Mucosa of descending colon (tissue), 3 donors: ENCODE measurements at regions not wholly inside any gene's neighbourhood (a gene's known extent, or its start where the extent isn't known, plus 50 kb on each side); places are given as distances from the start of the nearest gene placed in this dataset.

Experiments
- ATAC-seq: fragments of 200-7000 bp; cut with Tn5 transposase; one replicate; pipeline ENCODE4 v1.9.1; 2020; ENCODE audit warnings: mild to moderate bottlenecking, moderate library complexity
- DNase-seq, 3 donors: peaks; one replicate each; pipeline ENCODE4 v3.0.0-alpha.2; 2020
- H3K36me3 ChIP-seq: fragments of 200-600 bp; one replicate; pipeline ENCODE4 v1.8.0; 2021; ENCODE audit warnings: low read depth, mild to moderate bottlenecking
- H3K4me1 ChIP-seq: fragments of 200-600 bp; one replicate; pipeline ENCODE4 v1.8.0; 2021; ENCODE audit warnings: low read depth, mild to moderate bottlenecking
- H3K4me3 ChIP-seq: fragments of 200-600 bp; one replicate; pipeline ENCODE4 v1.8.0; 2021; ENCODE audit warnings: mild to moderate bottlenecking
- H3K9me3 ChIP-seq: fragments of 200-600 bp; one replicate; pipeline ENCODE4 v1.8.0; 2021; ENCODE audit warnings: mild to moderate bottlenecking
- intact Hi-C, 2 donors: fragments of 100-400 bp; cut with DNase I in 1 of 2; cut with micrococcal nuclease in 1 of 2; formaldehyde crosslinking; loops; one replicate each; pipeline versions ENCODE4 v1.11.0 to v1.11.1; 2022; cut with DNase I, micrococcal nuclease
- TF ChIP-seq, protein P1 (sequence below): fragments of 200-600 bp; IDR thresholded peaks from one replicate; pipeline ENCODE4 v1.8.0; 2022; ENCODE audit warnings: antibody characterized with exemption, mild to moderate bottlenecking
- donor health status: DM: no; HTN: no; CAD: no; lungs with moderate emphysema.
- donor health status: DM: no; HTN: no; CAD: no.
- donor health status: DM: no; HTN: yes; CAD: no.

DNA sequence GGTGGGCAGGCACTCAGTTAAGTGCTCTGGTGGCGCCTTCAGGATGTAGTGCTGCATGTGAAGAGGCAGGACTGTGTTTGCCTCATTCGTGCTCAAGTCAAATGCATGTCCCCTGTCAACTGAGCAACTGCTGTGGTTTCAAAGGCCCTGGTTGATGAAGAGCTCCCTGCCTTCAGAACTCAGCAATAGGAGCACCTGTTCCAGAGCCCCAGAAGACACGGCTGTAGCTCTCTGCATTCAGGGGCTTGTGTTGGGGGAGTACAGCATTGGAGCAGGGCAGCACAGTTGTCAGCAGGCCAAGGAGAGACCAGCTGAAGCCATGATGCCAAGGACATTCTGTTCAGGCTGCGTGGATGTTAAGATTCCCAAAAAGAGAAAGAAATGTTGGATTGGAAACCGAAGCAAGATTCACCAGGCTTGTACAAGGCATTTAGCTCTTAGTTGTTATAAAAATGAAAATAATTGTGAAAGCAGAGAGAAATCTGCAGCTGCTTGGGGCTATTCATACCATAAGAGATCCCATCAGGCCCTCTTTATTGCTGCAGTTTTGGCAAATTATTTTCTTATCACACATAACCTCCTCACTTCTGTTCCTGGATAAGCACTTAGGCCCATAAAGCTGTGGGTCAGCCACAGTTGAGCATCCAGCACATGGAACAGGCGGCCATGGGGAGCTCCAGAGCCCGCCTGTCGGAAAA lies 252.4 kb upstream of the ZNF521 start:
- no peak for DNase-seq
- intact Hi-C loops = no loop called here
- ATAC-seq = no peak
- Histone ChIP-seq H3K4me1 (no peaks in the 10 kb centered on the region), H3K36me3 (no peaks in the 10 kb centered on the region), H3K9me3 (no peaks in the 10 kb centered on the region), H3K4me3 (no peak overlapping the region)
- TF ChIP-seq, protein P1, sequence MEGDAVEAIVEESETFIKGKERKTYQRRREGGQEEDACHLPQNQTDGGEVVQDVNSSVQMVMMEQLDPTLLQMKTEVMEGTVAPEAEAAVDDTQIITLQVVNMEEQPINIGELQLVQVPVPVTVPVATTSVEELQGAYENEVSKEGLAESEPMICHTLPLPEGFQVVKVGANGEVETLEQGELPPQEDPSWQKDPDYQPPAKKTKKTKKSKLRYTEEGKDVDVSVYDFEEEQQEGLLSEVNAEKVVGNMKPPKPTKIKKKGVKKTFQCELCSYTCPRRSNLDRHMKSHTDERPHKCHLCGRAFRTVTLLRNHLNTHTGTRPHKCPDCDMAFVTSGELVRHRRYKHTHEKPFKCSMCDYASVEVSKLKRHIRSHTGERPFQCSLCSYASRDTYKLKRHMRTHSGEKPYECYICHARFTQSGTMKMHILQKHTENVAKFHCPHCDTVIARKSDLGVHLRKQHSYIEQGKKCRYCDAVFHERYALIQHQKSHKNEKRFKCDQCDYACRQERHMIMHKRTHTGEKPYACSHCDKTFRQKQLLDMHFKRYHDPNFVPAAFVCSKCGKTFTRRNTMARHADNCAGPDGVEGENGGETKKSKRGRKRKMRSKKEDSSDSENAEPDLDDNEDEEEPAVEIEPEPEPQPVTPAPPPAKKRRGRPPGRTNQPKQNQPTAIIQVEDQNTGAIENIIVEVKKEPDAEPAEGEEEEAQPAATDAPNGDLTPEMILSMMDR = no peak

DNA sequence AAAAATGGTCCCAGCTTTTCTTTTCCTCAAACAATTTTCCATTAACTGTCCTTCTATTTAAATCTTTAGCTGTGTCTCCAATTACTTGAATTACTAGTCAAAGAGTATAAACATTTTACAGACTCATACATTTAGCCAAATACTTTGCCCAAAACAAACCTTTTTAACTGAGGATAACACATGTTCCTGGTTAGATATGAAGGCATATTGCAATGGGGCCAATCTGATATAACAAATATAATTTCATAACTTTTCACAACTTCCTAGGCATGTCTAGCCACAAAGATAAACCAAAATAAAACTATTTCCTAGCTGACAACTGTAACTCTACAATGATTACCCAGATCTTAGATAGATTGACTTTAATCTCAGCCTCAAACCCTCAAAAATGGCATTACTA lies 247.5 kb upstream of the ZNF521 start:
- H3K4me3 ChIP-seq = no peak overlapping the region
- no peaks in the 10 kb centered on the region for H3K36me3 ChIP-seq
- no peak for DNase-seq
- ATAC-seq = no peak
- TF ChIP-seq, protein P1 = no peak
- no peaks in the 10 kb centered on the region for H3K9me3 ChIP-seq
- no peaks in the 10 kb centered on the region for H3K4me1 ChIP-seq
- intact Hi-C loops = no loop called here

DNA sequence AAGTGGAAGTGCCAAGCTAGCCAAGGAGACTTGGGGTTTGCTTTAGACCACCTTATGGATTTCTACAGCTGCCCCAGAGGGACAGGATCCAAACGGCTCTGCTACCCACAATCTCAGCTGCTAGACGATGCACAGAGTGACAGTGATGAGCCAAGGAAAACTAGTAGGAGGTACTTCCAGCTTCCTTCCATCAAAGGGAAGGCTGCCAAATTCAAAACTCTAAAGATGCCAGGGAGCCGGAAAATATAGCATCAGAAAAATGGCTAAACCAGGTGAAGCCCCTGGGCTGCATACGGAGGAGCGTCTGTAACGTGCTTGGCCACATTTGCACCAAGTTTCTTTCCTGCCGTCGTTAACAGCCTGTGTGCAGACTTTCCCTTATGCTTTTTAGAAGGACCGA lies 245.5 kb upstream of the ZNF521 start:
- Histone ChIP-seq H3K4me3 (no peak overlapping the region), H3K4me1 (no peaks in the 10 kb centered on the region), H3K9me3 (no peaks in the 10 kb centered on the region), H3K36me3 (no peaks in the 10 kb centered on the region)
- no peak for ATAC-seq
- no peak for DNase-seq
- intact Hi-C loops = no loop called here
- TF ChIP-seq, protein P1 = no peak

DNA sequence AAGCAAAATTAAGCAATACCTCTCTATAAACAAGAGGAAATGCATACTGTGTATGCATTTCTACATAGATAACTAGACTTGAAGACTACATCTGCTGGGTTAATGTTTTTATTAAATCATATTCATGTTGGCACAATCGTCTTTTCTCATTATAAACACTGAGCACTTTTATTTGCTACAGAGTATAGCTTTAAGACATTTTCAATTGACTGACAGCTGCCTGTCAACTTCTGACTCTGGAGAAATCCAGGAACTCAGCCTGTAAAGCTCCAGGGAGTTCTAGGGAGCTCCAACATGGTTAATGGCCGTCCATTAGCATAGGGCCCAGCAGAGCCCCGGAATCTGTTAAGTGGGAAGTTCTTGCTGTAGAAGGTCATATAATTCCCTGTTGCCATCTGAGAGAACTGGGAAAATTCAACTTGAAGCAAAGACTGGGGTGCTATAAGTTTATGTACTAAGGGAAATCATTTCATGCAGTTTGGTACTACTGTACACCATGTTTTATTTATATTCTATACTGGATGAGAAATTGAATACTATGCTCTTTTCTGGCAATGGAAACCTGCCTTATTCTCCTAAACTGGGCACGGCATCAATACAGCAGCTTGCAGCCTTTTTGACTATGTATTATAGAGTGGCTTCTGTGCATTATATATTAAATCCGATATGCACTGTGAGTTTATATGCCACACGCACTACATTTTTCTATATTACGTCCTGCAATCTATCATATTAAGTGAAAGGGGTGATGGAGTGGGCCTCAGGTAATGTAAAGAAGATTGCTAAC lies 243.5 kb upstream of the ZNF521 start:
- intact Hi-C loops = no loop called here
- H3K36me3 ChIP-seq = no peaks in the 10 kb centered on the region
- no peaks in the 10 kb centered on the region for H3K9me3 ChIP-seq
- ATAC-seq = no peak
- no peaks in the 10 kb centered on the region for H3K4me1 ChIP-seq
- DNase-seq = no peak
- TF ChIP-seq, protein P1 = no peak
- H3K4me3 ChIP-seq = no peak overlapping the region

DNA sequence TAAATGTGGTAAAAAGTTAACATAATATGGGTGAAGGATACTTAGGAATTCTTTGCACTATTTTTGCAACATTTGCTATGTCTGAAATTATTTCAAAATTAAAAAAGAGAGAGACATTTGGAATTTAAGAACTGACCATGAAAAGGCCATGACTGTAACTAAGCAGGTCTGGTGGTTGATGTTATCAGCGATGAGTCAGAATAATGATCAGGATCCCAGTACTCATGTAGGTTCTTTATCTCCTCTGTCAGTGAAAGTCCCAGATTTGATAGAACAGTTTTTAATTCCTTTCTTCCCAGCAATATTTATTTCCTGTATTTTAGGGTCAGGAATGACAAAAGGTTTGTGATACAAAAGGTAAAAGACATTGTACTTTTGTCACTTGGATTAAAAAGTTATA lies 242.4 kb upstream of the ZNF521 start:
- H3K9me3 ChIP-seq = no peaks in the 10 kb centered on the region
- ATAC-seq = no peak
- TF ChIP-seq, protein P1 = no peak
- intact Hi-C loops = no loop called here
- DNase-seq = no peak
- no peaks in the 10 kb centered on the region for H3K36me3 ChIP-seq
- H3K4me3 ChIP-seq = no peak overlapping the region
- H3K4me1 ChIP-seq = no peaks in the 10 kb centered on the region
